ENCODE measurements at regions not wholly inside any gene's neighbourhood (a gene's known extent, or its start where the extent isn't known, plus 50 kb on each side); places are given as distances from the start of the nearest gene placed in this dataset.
"Not testable (repeated sequence)": the region's sequence is repeated elsewhere in the genome, so short reads cannot be mapped to it uniquely, and the experiment has no call there.

GRCh38 chr16:58992755-58993154, 258.6 kb upstream of the GOT2 start:
- not testable (repeated sequence) for TF ChIP-seq POLR2AphosphoS5, CTCF (IDR thresholded peaks at IDR 0.05)

Data from prostate gland (tissue), 2 donors.